ENCODE measurements at regions not wholly inside any gene's neighbourhood (a gene's known extent, or its start where the extent isn't known, plus 50 kb on each side); places are given as distances from the start of the nearest gene placed in this dataset.
"Not testable (repeated sequence)": the region's sequence is repeated elsewhere in the genome, so short reads cannot be mapped to it uniquely, and the experiment has no call there.

- no peak for TF ChIP-seq CTCF (IDR thresholded peaks at IDR 0.05)
- DNase-seq (ENCODE audit: low spot score): no peak
- H3K27ac ChIP-seq: no peak overlapping the region
- no peak overlapping the region for H3K4me3 ChIP-seq
These were observed 1120.1 kb upstream of the FAM98A start for GRCh38 chr2:34719206-34719605.

- H3K27ac ChIP-seq: no peak overlapping the region
- no peak for TF ChIP-seq CTCF (IDR thresholded peaks at IDR 0.05)
- no peak overlapping the region for H3K4me3 ChIP-seq
- no peak for DNase-seq (ENCODE audit: low spot score)
These were observed 1106.6 kb upstream of the FAM98A start for GRCh38 chr2:34705551-34706247.

GRCh38 chr2:34703292-34703691, 1104.2 kb upstream of the FAM98A start:
- Histone ChIP-seq H3K27ac (no peak overlapping the region), H3K4me3 (no peak overlapping the region)
- DNase-seq (ENCODE audit: low spot score): no peak
- TF ChIP-seq CTCF (IDR thresholded peaks at IDR 0.05): no peak

- H3K4me3 ChIP-seq; H3K27ac ChIP-seq; DNase-seq (ENCODE audit: low spot score): not testable (repeated sequence)
These were observed 1103.3 kb upstream of the FAM98A start for GRCh38 chr2:34702391-34702790.

GRCh38 chr2:34677591-34677990, 1078.5 kb upstream of the FAM98A start:
- not testable (repeated sequence) for H3K27ac ChIP-seq; DNase-seq (ENCODE audit: low spot score); H3K4me3 ChIP-seq

- H3K27ac ChIP-seq; DNase-seq (ENCODE audit: low spot score); H3K4me3 ChIP-seq: not testable (repeated sequence)
These were observed 1078.0 kb upstream of the FAM98A start for GRCh38 chr2:34677119-34677531.

- TF ChIP-seq CTCF (IDR thresholded peaks at IDR 0.05): no peak
- DNase-seq (ENCODE audit: low spot score): no peak
- Histone ChIP-seq H3K27ac (no peak overlapping the region), H3K4me3 (no peak overlapping the region)
These were observed 1071.4 kb upstream of the FAM98A start for GRCh38 chr2:34670482-34670881.

- no peak for TF ChIP-seq CTCF (IDR thresholded peaks at IDR 0.05)
- no peak overlapping the region for H3K4me3 ChIP-seq
- no peak overlapping the region for H3K27ac ChIP-seq
- DNase-seq (ENCODE audit: low spot score): no peak
These were observed 1067.7 kb upstream of the FAM98A start for GRCh38 chr2:34666821-34667220.

- Histone ChIP-seq H3K4me3 (no peak overlapping the region), H3K27ac (no peak overlapping the region)
- no peak for TF ChIP-seq CTCF (IDR thresholded peaks at IDR 0.05)
- no peak for DNase-seq (ENCODE audit: low spot score)
These were observed 1065.2 kb upstream of the FAM98A start for GRCh38 chr2:34664266-34664665.
